C4-2B (cell line): ENCODE measurements at regions not wholly inside any gene's neighbourhood (a gene's known extent, or its start where the extent isn't known, plus 50 kb on each side); places are given as distances from the start of the nearest gene placed in this dataset.

Experiments
- H3K27ac ChIP-seq: fragments of 450-650 bp; 2 replicates; pipeline ENCODE4 v1.5.1; 2017
- ZFX ChIP-seq: fragments of 450-650 bp; IDR thresholded peaks from 2 replicates; pipeline ENCODE4 v1.6.1; 2017
- TF ChIP-seq, protein P1 (sequence below): fragments of 450-650 bp; conservative IDR thresholded peaks from 2 replicates; pipeline ENCODE4 v1.5.1; 2017; ENCODE audit warnings: mild to moderate bottlenecking

DNA sequence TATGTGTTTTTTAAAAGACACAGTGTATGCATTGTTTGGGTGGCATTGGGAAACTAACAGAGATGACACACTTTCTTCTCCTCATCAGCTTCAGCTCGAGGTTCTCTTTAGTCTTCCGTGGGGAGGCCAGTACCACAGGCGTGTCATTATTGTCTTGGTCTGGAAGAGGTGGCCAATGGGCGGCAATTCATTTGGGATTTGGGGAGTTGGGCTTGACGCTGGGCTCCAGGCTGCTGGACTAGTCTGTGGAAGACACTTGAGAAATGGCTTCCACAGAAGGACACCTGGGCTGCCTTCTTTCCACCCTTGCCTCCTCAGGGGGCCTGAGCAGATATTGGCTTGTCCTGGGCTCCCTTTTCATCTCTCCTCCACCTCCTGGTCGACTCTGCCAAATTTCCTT, 192.2 kb downstream of the SH2D4B start:
- TF ChIP-seq, protein P1, sequence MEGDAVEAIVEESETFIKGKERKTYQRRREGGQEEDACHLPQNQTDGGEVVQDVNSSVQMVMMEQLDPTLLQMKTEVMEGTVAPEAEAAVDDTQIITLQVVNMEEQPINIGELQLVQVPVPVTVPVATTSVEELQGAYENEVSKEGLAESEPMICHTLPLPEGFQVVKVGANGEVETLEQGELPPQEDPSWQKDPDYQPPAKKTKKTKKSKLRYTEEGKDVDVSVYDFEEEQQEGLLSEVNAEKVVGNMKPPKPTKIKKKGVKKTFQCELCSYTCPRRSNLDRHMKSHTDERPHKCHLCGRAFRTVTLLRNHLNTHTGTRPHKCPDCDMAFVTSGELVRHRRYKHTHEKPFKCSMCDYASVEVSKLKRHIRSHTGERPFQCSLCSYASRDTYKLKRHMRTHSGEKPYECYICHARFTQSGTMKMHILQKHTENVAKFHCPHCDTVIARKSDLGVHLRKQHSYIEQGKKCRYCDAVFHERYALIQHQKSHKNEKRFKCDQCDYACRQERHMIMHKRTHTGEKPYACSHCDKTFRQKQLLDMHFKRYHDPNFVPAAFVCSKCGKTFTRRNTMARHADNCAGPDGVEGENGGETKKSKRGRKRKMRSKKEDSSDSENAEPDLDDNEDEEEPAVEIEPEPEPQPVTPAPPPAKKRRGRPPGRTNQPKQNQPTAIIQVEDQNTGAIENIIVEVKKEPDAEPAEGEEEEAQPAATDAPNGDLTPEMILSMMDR = no peak
- no peak for TF ChIP-seq ZFX

GRCh38 chr10:80730522-80730921, 192.8 kb downstream of the SH2D4B start:
- TF ChIP-seq ZFX = no peak
- TF ChIP-seq, protein P1 = no peak

More for the DNA sequence above, 192.2 kb downstream of the SH2D4B start:
- H3K27ac ChIP-seq = no peak overlapping the region

DNA sequence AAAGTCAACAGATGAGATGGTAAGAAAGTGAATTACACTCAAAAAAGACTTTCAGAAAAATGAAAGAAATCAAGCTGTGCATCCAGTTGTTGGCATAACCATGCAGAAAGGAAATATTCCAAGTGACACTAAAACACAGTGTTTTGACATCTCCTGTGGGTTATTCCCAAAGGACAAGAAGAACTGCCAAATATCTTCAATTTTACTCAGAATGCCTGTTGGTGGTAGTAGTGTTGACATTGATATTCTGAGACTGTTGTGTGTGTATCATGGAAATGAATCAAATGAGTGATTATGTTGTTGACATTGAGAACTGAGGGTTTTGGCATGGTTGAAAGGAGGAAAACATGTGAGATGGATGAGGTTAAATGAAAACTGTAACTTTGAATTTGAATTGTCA, 196.9 kb downstream of the SH2D4B start:
- no peak for TF ChIP-seq ZFX
- TF ChIP-seq, protein P1 = no peak
- H3K27ac ChIP-seq = no peak overlapping the region

More at GRCh38 chr10:80730522-80730921, 192.8 kb downstream of the SH2D4B start:
- H3K27ac ChIP-seq = no peak overlapping the region

GRCh38 chr10:80737209-80737608, 199.5 kb downstream of the SH2D4B start:
- H3K27ac ChIP-seq = no peak overlapping the region
- TF ChIP-seq ZFX = no peak
- TF ChIP-seq, protein P1 = no peak

DNA sequence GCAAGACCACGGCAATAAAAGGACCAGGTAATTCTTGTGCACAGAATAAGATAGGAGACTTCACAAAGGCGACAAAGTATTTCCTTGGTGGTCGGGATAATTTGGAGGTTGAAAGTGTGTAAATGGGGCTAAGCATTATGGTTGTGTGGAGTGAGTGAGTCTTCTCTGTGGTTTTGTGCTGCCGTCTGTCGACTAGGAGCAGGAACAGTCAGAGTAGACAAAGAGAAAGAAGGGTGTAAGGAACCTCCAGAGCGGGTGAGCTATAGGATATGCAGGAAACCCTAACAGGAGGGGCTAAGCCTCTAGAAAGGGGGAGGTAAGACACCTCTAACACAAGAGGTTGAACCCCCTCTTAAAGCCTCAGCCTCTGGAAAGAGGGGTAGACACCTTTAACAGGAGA, 201.6 kb downstream of the SH2D4B start:
- TF ChIP-seq, protein P1 = no peak
- TF ChIP-seq ZFX = no peak
- no peak overlapping the region for H3K27ac ChIP-seq

- H3K27ac ChIP-seq = no peak overlapping the region
- TF ChIP-seq, protein P1 = no peak
- TF ChIP-seq ZFX = no peak
Measured at GRCh38 chr10:80739963-80740715, 202.4 kb downstream of the SH2D4B start.

- H3K27ac ChIP-seq = no peak overlapping the region
- no peak for TF ChIP-seq ZFX
- TF ChIP-seq, protein P1 = no peak
Measured at GRCh38 chr10:80741278-80741677, 203.6 kb downstream of the SH2D4B start.
